GM18868 (cell line): ENCODE measurements at regions not wholly inside any gene's neighbourhood (a gene's known extent, or its start where the extent isn't known, plus 50 kb on each side); places are given as distances from the start of the nearest gene placed in this dataset.

ENCODE experiments used
- ATAC-seq: cut with Tn5 transposase; IDR thresholded peaks from one replicate; pipeline ENCODE4 v1.9.1; 2021; ENCODE audit warnings: mild to moderate bottlenecking, moderate library complexity; ENCODE audit not compliant: unreplicated experiment

GRCh38 chr2:14288016-14288415 is 344.5 kb upstream of the LRATD1 start:
- peak; percentile 63 for ATAC-seq

DNA sequence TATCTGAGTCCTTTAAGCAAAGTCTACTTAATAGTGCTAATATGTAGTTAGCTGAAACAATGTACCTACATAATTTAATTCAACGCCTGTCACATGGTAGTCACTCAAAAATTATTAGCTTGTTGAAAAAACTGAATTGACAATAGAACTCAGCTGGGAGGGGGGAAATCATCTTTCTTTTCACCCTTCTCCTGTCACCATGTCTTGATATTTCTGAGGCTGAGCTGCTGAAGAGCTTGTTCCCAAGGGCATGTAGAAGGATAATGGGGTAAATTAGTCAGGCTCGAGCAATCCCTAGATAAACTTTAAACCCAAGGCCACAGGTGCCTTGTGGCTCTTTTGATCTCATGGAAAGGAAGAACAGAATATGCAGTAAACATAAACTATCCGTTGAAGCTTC is 339.6 kb upstream of the LRATD1 start:
- ATAC-seq: no peak

DNA sequence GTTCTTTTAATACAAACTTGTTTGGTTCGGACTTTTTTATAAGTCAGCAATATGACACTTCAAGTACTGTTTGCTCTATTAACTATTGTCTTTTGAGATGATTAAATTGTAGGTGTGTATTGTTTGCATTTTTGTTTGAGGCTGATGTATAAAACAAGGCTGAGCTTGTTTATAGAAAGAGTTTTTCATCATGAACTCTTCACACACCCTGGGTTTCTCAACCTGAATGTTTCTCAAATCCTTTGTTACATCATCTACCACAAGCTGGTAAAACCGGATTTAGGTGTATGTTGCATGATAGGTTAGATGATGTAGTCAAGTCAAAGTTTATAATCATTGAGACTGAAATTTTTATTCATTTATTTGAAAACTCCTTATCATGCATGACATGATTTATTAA is 335.2 kb upstream of the LRATD1 start:
- no peak for ATAC-seq

- no peak for ATAC-seq
Observed at GRCh38 chr2:14297906-14298305, 334.6 kb upstream of the LRATD1 start.

GRCh38 chr2:14301331-14301730 is 331.2 kb upstream of the LRATD1 start:
- ATAC-seq: no peak

- ATAC-seq: peak; percentile 89
Observed at GRCh38 chr2:14303366-14304115, 329.0 kb upstream of the LRATD1 start.

GRCh38 chr2:14304326-14304725 is 328.2 kb upstream of the LRATD1 start:
- ATAC-seq: no peak

DNA sequence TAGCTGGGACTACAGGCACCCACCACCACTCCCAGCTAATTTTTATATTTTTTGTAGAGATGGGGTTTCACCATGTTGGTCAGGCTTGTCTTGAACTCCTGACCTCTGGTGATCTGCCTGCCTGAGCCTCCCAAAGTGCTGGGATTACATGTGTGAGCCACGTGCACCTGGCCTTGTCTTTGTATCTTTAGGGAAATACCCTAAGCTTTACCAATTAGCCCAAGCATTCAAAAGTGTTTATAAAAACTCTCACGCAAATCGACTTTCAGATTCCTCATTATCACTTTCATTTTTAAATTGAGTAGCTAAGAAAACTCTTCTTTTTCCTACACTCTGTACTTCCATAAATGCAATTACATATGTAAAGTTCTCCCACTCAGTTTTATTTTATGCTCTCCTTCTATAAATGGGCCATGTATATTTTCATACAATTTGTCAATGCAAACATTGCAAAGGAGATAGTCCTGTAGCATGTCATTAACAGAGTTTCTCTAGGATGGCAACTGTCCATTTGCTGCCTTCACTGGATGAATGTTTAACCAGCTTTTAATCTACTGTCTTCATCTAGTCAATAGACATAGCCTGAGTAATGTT is 326.2 kb upstream of the LRATD1 start:
- peak; percentile 60 for ATAC-seq

- ATAC-seq: no peak
Observed at GRCh38 chr2:14313341-14313740, 319.2 kb upstream of the LRATD1 start.

GRCh38 chr2:14316594-14316993 is 315.9 kb upstream of the LRATD1 start:
- ATAC-seq: no peak

- no peak for ATAC-seq
Observed at GRCh38 chr2:14321357-14321756, 311.2 kb upstream of the LRATD1 start.

DNA sequence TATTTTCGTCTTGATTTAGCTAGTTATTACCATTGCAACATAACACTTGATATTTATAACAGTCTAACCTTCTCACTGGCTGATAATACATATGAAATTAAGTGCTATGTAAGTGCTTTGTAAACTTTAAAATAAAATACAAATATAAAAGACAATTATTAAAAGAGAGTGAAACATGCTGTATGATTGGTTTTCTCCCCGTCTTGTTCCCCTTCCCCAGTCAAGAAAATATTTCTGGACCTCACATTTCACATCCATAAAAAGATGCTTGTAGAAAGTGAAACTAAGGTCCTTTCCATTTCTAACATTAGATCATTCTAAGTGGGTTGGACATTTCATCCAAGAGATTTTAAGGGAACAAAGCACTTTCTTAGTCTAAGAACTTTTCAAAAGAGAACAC is 310.2 kb upstream of the LRATD1 start:
- ATAC-seq: no peak

DNA sequence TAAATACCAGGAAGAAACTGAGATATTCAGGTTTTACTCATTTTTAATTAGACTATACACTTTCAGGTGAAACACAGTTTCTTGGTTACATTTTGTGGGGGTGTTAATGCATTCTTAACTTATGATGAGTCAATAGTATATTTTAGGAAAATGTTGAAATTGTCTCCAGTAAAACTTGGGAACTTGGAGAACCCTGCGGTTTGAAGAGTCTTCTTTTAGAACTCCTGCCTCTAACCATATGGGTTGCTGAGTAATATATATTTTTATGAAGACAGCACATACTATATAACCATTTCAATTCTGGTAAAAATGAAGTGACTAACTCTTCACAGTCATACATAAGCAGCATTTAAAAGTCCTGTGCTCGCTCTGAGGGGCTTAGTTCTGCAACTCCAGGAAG is 308.2 kb upstream of the LRATD1 start:
- ATAC-seq: no peak

GRCh38 chr2:14330884-14331283 is 301.6 kb upstream of the LRATD1 start:
- ATAC-seq: no peak

GRCh38 chr2:14336759-14337382 is 295.6 kb upstream of the LRATD1 start:
- no peak for ATAC-seq

GRCh38 chr2:14340703-14341102 is 291.8 kb upstream of the LRATD1 start:
- no peak for ATAC-seq

DNA sequence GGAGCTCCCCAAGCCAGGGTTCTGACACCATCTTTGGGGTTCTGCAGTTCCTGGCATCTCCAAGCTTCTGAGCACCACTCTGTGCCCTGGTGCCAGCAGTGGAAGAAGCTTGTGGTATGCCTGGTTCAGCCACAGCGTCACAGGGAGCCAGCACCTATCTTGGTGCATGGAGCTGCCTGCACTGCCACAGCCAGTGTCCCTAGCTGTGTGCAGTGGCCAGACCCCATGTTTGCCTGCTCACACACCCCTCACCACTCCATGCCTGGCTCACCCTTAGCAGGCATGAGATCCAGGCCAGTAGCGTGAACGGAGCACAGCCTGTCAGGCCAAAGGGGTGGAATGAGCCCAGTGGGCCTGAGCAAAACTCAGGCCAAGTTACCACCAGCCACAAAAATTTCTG is 290.2 kb upstream of the LRATD1 start:
- no peak for ATAC-seq

- no peak for ATAC-seq
Observed at GRCh38 chr2:14344355-14344754, 288.2 kb upstream of the LRATD1 start.

GRCh38 chr2:14348247-14348646 is 284.3 kb upstream of the LRATD1 start:
- ATAC-seq: no peak

DNA sequence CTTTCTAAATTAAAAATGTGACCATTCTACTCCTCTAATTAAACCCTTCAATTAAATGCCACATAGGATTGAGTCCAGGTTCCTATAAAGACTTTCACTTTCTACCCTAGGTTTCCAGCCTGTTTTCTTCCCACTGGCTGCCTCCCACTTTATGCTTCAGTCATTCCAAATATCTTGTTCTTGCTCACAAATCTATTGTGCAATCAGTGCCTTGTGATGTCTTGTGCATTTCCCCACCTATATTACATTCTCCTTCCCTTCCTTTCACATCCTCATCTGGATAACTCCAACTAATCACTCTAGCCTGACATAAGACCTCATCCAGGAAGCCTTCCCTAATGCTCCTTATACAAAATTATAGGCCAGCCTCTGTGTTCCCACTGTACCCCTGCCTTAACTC is 281.7 kb upstream of the LRATD1 start:
- ATAC-seq: no peak

- no peak for ATAC-seq
Observed at GRCh38 chr2:14352067-14352466, 280.4 kb upstream of the LRATD1 start.

- no peak for ATAC-seq
Observed at GRCh38 chr2:14354231-14354630, 278.3 kb upstream of the LRATD1 start.
